ENCODE measurements at regions not wholly inside any gene's neighbourhood (a gene's known extent, or its start where the extent isn't known, plus 50 kb on each side); places are given as distances from the start of the nearest gene placed in this dataset.

DNA sequence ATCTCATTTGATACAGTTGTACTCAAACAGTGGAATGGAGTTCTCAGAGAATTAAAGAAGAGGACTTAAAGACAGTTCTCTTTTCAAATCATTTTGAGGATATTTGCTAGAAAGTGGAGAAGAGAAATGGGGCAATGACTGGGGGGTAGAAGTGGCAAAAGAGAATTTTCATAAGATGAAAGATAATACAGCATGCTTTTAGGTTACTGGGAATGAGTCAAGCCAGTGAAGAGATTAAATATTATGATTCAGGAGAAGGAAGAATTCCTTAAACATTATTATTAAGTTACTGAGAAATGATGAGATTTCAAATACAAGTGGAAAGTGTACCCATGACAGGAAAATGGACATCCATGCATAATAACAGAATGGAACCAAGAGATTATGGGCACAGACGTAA, 219.0 kb upstream of the DKK2 start:
- Mint-ChIP-seq H3K4me1 (ENCODE audit: unreplicated experiment) (peaks cover 11% of the 10 kb centered on the region), H3K27me3 (ENCODE audit: unreplicated experiment) (no peaks in the 10 kb centered on the region), H3K36me3 (ENCODE audit: unreplicated experiment) (no peaks in the 10 kb centered on the region), H3K4me3 (ENCODE audit: unreplicated experiment) (no peak overlapping the region), H3K27ac (ENCODE audit: unreplicated experiment) (no peak overlapping the region), H3K9me3 (ENCODE audit: unreplicated experiment) (no peaks in the 10 kb centered on the region)
- DNase-seq (ENCODE audit: extremely low spot score, unreplicated experiment): no peak
- TF ChIP-seq, protein P1, sequence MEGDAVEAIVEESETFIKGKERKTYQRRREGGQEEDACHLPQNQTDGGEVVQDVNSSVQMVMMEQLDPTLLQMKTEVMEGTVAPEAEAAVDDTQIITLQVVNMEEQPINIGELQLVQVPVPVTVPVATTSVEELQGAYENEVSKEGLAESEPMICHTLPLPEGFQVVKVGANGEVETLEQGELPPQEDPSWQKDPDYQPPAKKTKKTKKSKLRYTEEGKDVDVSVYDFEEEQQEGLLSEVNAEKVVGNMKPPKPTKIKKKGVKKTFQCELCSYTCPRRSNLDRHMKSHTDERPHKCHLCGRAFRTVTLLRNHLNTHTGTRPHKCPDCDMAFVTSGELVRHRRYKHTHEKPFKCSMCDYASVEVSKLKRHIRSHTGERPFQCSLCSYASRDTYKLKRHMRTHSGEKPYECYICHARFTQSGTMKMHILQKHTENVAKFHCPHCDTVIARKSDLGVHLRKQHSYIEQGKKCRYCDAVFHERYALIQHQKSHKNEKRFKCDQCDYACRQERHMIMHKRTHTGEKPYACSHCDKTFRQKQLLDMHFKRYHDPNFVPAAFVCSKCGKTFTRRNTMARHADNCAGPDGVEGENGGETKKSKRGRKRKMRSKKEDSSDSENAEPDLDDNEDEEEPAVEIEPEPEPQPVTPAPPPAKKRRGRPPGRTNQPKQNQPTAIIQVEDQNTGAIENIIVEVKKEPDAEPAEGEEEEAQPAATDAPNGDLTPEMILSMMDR (IDR thresholded peaks at IDR 0.05): no peak

DNA sequence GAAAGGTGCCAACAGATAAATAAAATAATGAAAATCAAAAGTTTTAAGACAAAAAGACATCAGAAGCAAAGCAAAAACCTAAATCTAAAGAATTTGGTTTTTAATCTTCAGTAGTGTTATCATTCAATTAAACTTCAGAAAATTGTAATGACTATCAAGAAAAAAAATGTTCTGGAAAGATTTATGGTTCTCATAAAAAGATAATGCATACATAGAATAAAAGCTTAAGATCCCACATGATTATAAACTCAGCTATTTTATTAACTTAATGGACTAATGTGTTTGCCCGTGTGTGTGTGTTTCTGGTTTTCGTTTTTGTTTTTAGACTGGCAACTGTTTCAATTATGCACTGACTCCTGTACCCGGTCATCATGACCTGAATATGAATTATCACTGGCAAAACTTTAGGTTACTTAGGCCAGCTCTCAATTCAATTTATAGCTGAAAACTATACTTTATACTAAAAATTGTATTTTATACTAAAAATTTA, 217.5 kb upstream of the DKK2 start:
- Mint-ChIP-seq H3K4me1 (ENCODE audit: unreplicated experiment) (peaks cover 9% of the 10 kb centered on the region), H3K4me3 (ENCODE audit: unreplicated experiment) (no peak overlapping the region), H3K27ac (ENCODE audit: unreplicated experiment) (no peak overlapping the region), H3K36me3 (ENCODE audit: unreplicated experiment) (no peaks in the 10 kb centered on the region), H3K9me3 (ENCODE audit: unreplicated experiment) (no peaks in the 10 kb centered on the region), H3K27me3 (ENCODE audit: unreplicated experiment) (no peaks in the 10 kb centered on the region)
- DNase-seq (ENCODE audit: extremely low spot score, unreplicated experiment): no peak
- TF ChIP-seq, protein P1 (IDR thresholded peaks at IDR 0.05): no peak

DNA sequence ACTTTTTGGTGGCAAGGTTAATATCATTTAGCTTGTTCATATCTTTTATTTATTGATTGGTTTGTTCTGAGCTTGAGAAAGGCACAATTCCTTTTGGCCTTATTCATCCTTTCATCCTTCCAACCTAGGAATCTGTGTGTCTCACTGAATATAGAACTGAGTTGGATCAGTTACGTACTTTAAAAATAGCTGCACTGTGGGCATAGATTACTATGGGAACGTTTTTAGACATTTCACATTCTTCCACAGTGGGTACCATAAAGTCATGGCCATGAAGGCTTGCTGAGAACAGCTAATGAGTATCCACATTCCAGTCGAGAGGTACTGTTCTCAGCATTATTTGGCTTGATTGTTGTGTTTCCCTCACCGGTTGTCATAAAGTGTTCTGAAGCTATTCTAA, 217.0 kb upstream of the DKK2 start:
- H3K36me3 Mint-ChIP-seq (ENCODE audit: unreplicated experiment): no peaks in the 10 kb centered on the region
- no peak overlapping the region for H3K27ac Mint-ChIP-seq (ENCODE audit: unreplicated experiment)
- no peaks in the 10 kb centered on the region for H3K27me3 Mint-ChIP-seq (ENCODE audit: unreplicated experiment)
- TF ChIP-seq, protein P1 (IDR thresholded peaks at IDR 0.05): no peak
- H3K4me1 Mint-ChIP-seq (ENCODE audit: unreplicated experiment): peaks cover 4% of the 10 kb centered on the region
- no peaks in the 10 kb centered on the region for H3K9me3 Mint-ChIP-seq (ENCODE audit: unreplicated experiment)
- H3K4me3 Mint-ChIP-seq (ENCODE audit: unreplicated experiment): no peak overlapping the region
- no peak for DNase-seq (ENCODE audit: extremely low spot score, unreplicated experiment)

DNA sequence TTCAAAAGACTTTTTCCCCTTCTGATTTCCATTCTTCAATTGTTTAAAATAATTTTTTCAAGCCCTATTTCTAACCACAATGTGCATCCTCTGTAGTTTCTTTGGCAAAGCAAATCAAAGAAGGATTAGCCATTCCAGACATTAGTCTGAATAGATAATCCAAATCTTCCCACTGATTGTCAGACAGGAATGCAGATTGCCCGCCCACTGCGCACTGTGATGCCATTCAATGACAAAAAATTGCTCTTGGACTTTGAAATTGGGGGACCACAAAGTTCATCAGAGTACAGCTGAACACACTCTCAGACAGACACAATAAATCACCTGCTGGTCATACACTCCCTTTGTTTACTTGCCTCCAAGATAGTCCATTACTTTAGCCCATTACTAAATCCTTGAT, 216.5 kb upstream of the DKK2 start:
- Mint-ChIP-seq H3K9me3 (ENCODE audit: unreplicated experiment) (no peaks in the 10 kb centered on the region), H3K4me1 (ENCODE audit: unreplicated experiment) (peaks cover 2% of the 10 kb centered on the region), H3K27ac (ENCODE audit: unreplicated experiment) (no peak overlapping the region), H3K27me3 (ENCODE audit: unreplicated experiment) (no peaks in the 10 kb centered on the region), H3K36me3 (ENCODE audit: unreplicated experiment) (no peaks in the 10 kb centered on the region), H3K4me3 (ENCODE audit: unreplicated experiment) (no peak overlapping the region)
- TF ChIP-seq, protein P1 (IDR thresholded peaks at IDR 0.05): no peak
- no peak for DNase-seq (ENCODE audit: extremely low spot score, unreplicated experiment)

DNA sequence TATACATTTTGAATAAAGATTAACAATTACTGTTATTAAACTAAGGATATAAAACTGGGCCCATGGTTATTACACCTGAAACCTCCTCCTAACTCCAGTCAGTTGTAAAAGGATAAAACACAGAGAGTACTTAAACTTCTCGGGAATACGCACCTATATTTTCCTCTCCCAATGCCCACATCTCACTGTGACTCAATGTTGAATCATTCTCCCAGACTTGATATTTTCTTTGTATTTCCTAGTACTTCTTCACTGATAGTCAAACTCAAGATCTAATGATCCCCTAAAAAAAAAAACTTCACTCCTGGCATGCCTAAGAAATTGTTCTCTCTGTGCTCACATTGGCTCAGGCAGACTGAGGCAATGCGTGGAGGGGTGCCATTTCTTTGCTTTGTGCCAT, 212.5 kb upstream of the DKK2 start:
- Mint-ChIP-seq H3K9me3 (ENCODE audit: unreplicated experiment) (no peaks in the 10 kb centered on the region), H3K36me3 (ENCODE audit: unreplicated experiment) (no peaks in the 10 kb centered on the region), H3K4me3 (ENCODE audit: unreplicated experiment) (no peak overlapping the region), H3K27me3 (ENCODE audit: unreplicated experiment) (no peaks in the 10 kb centered on the region), H3K4me1 (ENCODE audit: unreplicated experiment) (peaks cover 3% of the 10 kb centered on the region), H3K27ac (ENCODE audit: unreplicated experiment) (no peak overlapping the region)
- TF ChIP-seq, protein P1 (IDR thresholded peaks at IDR 0.05): no peak
- no peak for DNase-seq (ENCODE audit: extremely low spot score, unreplicated experiment)

Measured in osteocyte (in vitro differentiated cells).